ENCODE measurements at regions not wholly inside any gene's neighbourhood (a gene's known extent, or its start where the extent isn't known, plus 50 kb on each side); places are given as distances from the start of the nearest gene placed in this dataset.

DNA sequence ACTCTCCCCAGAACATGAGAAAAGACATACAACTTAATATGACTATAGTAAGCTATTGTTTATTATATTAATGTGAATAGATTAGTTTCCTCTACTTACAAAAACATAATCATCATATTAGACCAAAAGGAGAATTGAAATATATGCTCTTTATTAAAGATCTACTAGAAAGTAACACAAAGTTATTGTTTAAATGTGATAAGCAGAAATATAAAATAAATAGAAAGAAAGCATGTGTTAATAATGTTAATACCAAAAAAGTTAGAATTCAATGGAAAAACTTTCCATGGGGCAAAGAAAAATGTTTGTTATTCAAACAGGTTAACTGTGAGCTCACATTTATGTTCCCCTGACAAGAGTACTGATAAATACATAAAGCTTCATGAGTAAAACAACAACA is 421.4 kb upstream of the UBE2E3 start:
- TF ChIP-seq, protein P1, sequence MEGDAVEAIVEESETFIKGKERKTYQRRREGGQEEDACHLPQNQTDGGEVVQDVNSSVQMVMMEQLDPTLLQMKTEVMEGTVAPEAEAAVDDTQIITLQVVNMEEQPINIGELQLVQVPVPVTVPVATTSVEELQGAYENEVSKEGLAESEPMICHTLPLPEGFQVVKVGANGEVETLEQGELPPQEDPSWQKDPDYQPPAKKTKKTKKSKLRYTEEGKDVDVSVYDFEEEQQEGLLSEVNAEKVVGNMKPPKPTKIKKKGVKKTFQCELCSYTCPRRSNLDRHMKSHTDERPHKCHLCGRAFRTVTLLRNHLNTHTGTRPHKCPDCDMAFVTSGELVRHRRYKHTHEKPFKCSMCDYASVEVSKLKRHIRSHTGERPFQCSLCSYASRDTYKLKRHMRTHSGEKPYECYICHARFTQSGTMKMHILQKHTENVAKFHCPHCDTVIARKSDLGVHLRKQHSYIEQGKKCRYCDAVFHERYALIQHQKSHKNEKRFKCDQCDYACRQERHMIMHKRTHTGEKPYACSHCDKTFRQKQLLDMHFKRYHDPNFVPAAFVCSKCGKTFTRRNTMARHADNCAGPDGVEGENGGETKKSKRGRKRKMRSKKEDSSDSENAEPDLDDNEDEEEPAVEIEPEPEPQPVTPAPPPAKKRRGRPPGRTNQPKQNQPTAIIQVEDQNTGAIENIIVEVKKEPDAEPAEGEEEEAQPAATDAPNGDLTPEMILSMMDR (IDR thresholded peaks at IDR 0.05): no peak
- TF ChIP-seq ZFX (IDR thresholded peaks at IDR 0.05; ENCODE audit: borderline replicate concordance): no peak

Measured in 22Rv1 (cell line).